ENCODE measurements at regions not wholly inside any gene's neighbourhood (a gene's known extent, or its start where the extent isn't known, plus 50 kb on each side); places are given as distances from the start of the nearest gene placed in this dataset.
A peak's percentile ranks its signal among the peaks of the same experiment; 100 is the strongest.

DNA sequence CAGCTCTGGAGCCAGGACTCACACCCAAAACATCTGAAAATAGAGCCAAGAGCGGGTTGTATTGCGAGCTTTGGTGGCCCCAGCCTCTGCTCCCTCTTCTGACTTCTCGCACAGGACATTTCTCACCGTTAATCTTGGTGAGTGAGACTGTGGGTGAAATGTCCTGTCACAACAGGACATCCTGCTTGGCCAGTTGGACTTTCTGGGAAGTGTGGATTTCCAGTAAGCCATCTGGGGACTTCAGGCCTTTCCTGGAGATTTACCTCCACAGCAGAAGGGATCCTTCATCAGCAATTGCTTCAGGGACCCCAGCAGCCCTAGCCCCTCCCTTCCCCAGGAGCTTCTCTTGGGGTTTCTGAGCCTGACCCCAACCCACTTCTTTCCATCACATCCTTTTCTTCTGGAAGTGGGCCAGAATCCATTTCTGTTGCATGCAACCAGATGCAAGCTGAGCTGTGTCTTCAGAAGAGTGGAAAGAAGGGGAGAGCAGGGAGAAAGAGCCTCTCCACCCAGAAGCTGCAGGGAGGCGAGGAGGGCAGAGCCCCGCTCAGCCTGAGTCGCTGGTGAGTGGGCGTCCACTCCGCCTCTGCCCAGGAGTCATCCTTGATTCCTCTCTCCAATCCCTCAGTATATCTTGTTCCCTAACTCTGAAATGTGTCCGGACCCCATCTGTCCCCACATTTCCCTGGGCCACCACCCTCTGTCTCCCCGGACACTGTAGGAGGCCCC, 50.3 kb upstream of the GADD45G start:
- DNase-seq, result no peak

DNA sequence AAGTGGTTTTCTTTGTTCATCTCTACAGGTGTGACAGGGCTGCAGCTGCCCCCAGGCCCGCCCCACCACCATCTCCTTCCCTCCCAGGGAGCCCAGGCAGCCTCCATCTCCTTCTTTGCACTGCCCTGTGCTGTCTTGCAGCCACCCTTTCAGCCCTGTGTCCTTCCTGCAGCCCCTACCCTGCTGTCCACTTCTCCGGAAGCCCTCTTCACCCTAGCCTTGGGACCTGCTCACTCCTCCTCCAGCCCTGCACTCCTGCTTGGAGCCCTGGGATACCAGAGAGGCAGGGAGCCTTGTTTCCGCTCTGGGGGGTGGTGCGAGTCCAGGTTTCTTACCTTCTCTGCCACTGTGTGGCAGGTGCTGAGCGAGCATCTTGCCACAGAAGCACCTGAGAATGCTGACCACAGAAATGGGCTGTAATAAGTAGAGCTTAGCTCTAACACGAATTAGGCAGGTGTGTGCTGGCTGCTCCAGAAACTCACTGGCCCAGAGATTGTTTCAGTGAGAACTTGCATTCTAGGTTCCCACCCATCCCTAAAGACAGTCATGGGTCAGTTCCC, 51.3 kb upstream of the GADD45G start:
- no peak for DNase-seq

DNA sequence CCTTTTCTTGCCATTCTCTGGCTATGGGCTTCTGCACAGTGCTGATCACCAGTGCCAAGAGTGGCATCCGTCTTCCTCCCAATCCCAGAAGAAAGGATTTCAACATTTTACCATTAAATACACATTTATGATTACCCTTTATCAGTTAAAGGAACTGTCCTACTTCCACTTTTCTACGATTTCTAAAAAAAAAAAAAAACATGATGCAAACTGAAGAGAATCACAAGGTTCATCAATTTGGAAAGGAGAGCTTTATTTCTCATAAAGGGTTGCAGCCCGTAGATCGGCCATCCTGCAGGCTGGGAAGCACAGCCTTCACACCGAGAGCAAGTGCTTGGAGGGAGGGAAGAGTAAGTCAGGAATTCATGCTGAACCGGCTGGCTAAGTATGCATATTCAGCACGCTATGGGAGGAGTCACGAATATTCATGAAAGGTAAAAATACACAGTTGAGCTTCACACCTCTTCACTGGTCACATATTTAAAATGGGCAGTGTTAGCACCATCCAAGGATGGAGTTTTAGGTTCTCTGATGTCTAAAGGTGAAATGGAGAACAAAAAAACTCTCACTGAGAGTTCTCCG, 52.5 kb upstream of the SEMA4D start:
- no peak for DNase-seq

DNA sequence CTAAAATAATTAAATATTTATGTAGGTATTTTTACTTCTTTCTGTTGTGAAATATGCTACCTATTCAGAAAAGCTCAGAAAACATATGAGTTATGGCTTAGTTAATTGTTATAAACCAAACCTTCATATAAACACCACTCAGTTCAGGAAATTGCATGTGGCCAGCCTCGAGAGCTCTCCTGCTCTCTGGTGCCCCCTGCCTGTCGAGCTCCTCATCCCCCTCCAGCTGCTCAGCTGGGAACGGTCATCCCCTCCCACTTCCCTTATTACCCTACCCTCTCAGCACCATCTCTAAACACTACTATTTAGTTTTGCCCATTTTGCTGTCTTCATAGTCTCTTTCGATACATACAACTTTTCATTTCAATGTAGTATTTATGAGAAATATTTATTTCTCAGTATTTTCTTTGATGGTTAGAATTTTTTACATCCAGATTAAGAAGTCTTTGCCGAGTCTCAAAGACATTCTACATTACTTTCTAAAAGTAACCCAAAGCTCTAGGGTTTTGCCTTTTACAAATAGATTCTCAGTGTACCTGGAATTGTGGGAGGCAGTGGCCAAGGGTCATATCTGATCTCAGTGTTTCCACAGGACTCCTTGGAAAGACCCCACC, 51.2 kb upstream of the SEMA4D start:
- peak; percentile 92 for DNase-seq

DNA sequence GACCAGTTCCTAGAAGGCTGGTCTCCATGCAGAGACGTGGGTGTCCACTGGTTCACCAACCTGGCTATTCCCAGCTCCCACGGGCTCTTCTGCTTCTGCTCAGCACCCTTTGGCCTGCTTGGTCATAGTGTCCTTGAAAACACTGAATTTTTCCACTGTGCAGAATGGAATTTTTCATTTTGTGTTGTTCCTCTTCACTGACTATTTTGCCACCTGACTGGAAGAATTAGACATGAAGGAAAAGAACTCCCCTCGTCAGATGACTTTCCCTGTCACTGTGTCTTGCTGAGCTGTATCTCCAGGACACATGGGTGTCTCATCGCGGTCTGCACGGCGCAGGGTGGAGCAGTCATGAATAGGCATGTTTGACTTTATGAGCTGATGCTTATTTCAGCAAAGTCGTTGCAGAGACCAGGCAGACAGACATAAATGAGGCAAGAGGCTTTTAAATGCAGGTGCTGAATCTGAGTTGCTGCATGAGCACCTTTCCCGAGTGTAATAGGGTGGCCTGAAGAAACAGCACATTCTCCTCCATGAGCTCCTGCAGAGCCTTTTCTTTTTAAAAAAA, 50.2 kb upstream of the SEMA4D start:
- DNase-seq, result no peak

Data from activated CD4-positive, alpha-beta T cell treated with anti-CD3 and anti-CD28 coated beads for 48 hours (primary cell).